HCT116 (cell line): ENCODE measurements at regions not wholly inside any gene's neighbourhood (a gene's known extent, or its start where the extent isn't known, plus 50 kb on each side); places are given as distances from the start of the nearest gene placed in this dataset.

ENCODE experiments used
- ATAC-seq: fragments of 200-7000 bp; cut with Tn5 transposase; 2 replicates; pipeline ENCODE4 v1.9.1; 2020; ENCODE audit warnings: mild to moderate bottlenecking, moderate library complexity
- BruUV-seq: library from RNA; stranded (reverse); fragments of 400-500 nt; replicated peaks from 2 replicates; lab custom pipeline; 2021; lab: Mats Ljungman, UMichigan
- CTCF ChIA-PET: fragments of 300-600 bp; sonication (Branson Sonifier 250); formaldehyde crosslinking; loops from one replicate; lab custom pipeline; 2021; ENCODE audit warnings: antibody characterized with exemption; lab: Charles Lee
- POLR2A ChIA-PET: fragments of 300-600, 350-600 bp; sonication (Branson Sonifier 250); formaldehyde crosslinking; loops from one replicate; lab custom pipeline; 2021; ENCODE audit warnings: antibody characterized with exemption; lab: Charles Lee
- RAD21 ChIA-PET, 2 experiments: fragments of 300-600 bp; sonication (Branson Sonifier 250); formaldehyde crosslinking; loops; one replicate each; lab custom pipeline; 2023; ENCODE audit warnings: low total read pairs in 2 of 2; ENCODE audit not compliant: uncharacterized antibody in 2 of 2, unreplicated experiment in 2 of 2, low non-redundant PET in 1 of 2; lab: Charles Lee
- DNase-seq: peaks from one replicate; pipeline ENCODE4 v3.0.0-alpha.2; 2010; ENCODE audit warnings: low read depth, low spot score
- H2AFZ ChIP-seq: fragments of 200-600 bp; shearing (Covaris generic), sonication (generic); 2 replicates; pipeline ENCODE4 v1.6.1; 2017; ENCODE audit warnings: low read depth, mixed run types, mixed read lengths, antibody characterized with exemption, low read length; ENCODE audit not compliant: poor library complexity, severe bottlenecking
- H3K27ac ChIP-seq: 2 replicates; pipeline ENCODE4 v1.5.1; 2012; ENCODE audit warnings: low read depth, low read length
- H3K27me3 ChIP-seq: fragments of 200-600 bp; sonication (generic); 2 replicates; pipeline ENCODE4 v1.6.1; 2016; ENCODE audit warnings: mixed run types, low read length, mixed read lengths; ENCODE audit not compliant: insufficient read depth
- H3K36me3 ChIP-seq, 2 experiments: fragments of 200-500 bp in 1 of 2; fragments of 200-600 bp in 1 of 2; sonication (Bioruptor generic) in 1 of 2; sonication (generic) in 1 of 2; 2 replicates each; pipeline versions ENCODE4 v1.5.1 to v1.6.1; 2014 to 2016; ENCODE audit warnings: low read length in 2 of 2, inconsistent platforms in 1 of 2, mixed read lengths in 1 of 2, mixed run types in 1 of 2; ENCODE audit not compliant: insufficient read depth in 2 of 2, control insufficient read depth in 1 of 2
- H3K4me1 ChIP-seq, 2 experiments: fragments of 200-600 bp in 1 of 2; sonication (generic) in 1 of 2; 2 replicates each; pipeline versions ENCODE4 v1.5.1 to v1.6.1; 2012 to 2017; ENCODE audit warnings: low read length in 2 of 2, inconsistent platforms in 1 of 2, mild to moderate bottlenecking in 1 of 2, mixed read lengths in 1 of 2, mixed run types in 1 of 2, moderate library complexity in 1 of 2; ENCODE audit not compliant: insufficient read depth in 2 of 2, control insufficient read depth in 1 of 2
- H3K4me2 ChIP-seq: fragments of 200-600 bp; sonication (generic); 2 replicates; pipeline ENCODE4 v1.6.1; 2017; ENCODE audit warnings: mixed run types, low read length, mixed read lengths
- H3K4me3 ChIP-seq, 2 experiments: fragments of 200-600 bp in 1 of 2; sonication (generic) in 1 of 2; replicated peaks in 1 of 2; 2 replicates each; pipeline ENCODE4 v1.5.1; 2011 to 2016; ENCODE audit warnings: low read length in 2 of 2, control low read depth in 1 of 2, low read depth in 1 of 2, mild to moderate bottlenecking in 1 of 2, mixed read lengths in 1 of 2, mixed run types in 1 of 2
- H3K79me2 ChIP-seq: fragments of 200-600 bp; sonication (generic); 2 replicates; pipeline ENCODE4 v1.6.1; 2017; ENCODE audit warnings: mild to moderate bottlenecking, mixed run types, low read length, moderate library complexity, mixed read lengths; ENCODE audit not compliant: insufficient read depth
- H3K9ac ChIP-seq: fragments of 200-600 bp; sonication (generic); 2 replicates; pipeline ENCODE4 v1.6.1; 2016; ENCODE audit warnings: low read length, mixed read lengths
- H3K9me2 ChIP-seq: fragments of 200-600 bp; sonication (generic), shearing (Covaris generic); 2 replicates; pipeline ENCODE4 v1.6.1; 2017; ENCODE audit warnings: mixed run types, mild to moderate bottlenecking, moderate library complexity; ENCODE audit not compliant: insufficient read depth
- H3K9me3 ChIP-seq, 2 experiments: fragments of 200-500 bp in 1 of 2; fragments of 200-600 bp in 1 of 2; sonication (Bioruptor generic) in 1 of 2; sonication (generic) in 1 of 2; 2 replicates each; pipeline ENCODE4 v1.6.1; 2014 to 2017; ENCODE audit warnings: low read length in 2 of 2, mixed read lengths in 2 of 2, inconsistent platforms in 1 of 2, low read depth in 1 of 2, mild to moderate bottlenecking in 1 of 2, mixed run types in 1 of 2, moderate library complexity in 1 of 2; ENCODE audit not compliant: control insufficient read depth in 1 of 2, insufficient read depth in 1 of 2
- H4K20me1 ChIP-seq: fragments of 200-600 bp; sonication (generic), shearing (Covaris generic); 2 replicates; pipeline ENCODE4 v1.6.1; 2017; ENCODE audit warnings: mixed run types, mild to moderate bottlenecking, moderate library complexity; ENCODE audit not compliant: insufficient read depth
- CBX3 ChIP-seq: IDR thresholded peaks from 2 replicates; pipeline ENCODE4 v1.6.1; 2012; ENCODE audit warnings: low read depth
- ELF1 ChIP-seq: IDR thresholded peaks from 2 replicates; pipeline ENCODE4 v1.6.1; 2012; ENCODE audit warnings: low read depth, borderline replicate concordance
- EZH2 ChIP-seq: fragments of 200-600 bp; sonication (generic); IDR thresholded peaks from 2 replicates; pipeline ENCODE4 v1.6.1; 2017; ENCODE audit warnings: antibody characterized with exemption, mixed run types
- EZH2phosphoT487 ChIP-seq: fragments of 200-600 bp; IDR thresholded peaks from 2 replicates; pipeline ENCODE4 v1.6.1; 2018; ENCODE audit warnings: antibody characterized with exemption, borderline replicate concordance
- FOSL1 ChIP-seq: IDR thresholded peaks from 2 replicates; pipeline ENCODE4 v1.6.1; 2012; ENCODE audit warnings: low read depth
- JUND ChIP-seq: IDR thresholded peaks from 2 replicates; pipeline ENCODE4 v1.6.1; 2012
- POLR2A ChIP-seq: IDR thresholded peaks from 2 replicates; pipeline ENCODE4 v1.7.0; 2011; ENCODE audit warnings: borderline replicate concordance; ENCODE audit not compliant: insufficient read depth, insufficient read length; ENCODE audit errors: extremely low read depth
- SRF ChIP-seq: IDR thresholded peaks from 2 replicates; pipeline ENCODE4 v1.6.1; 2012; ENCODE audit warnings: low read depth
- TCF7L2 ChIP-seq: IDR thresholded peaks from 2 replicates; pipeline ENCODE4 v1.7.0; 2011; ENCODE audit warnings: borderline replicate concordance, inconsistent platforms; ENCODE audit not compliant: insufficient read depth, insufficient read length; ENCODE audit errors: extremely low read depth
- ZFX ChIP-seq: fragments of 450-650 bp; IDR thresholded peaks from 2 replicates; pipeline ENCODE4 v1.6.1; 2017
- intact Hi-C: fragments of 100-400 bp; cut with micrococcal nuclease; formaldehyde crosslinking; loops from 2 replicates; pipeline ENCODE4 v1.10.0; 2022
- TF ChIP-seq, protein P1 (sequence below): IDR thresholded peaks from 2 replicates; pipeline ENCODE4 v1.6.1; 2012
- TF ChIP-seq, protein P2 (sequence below): IDR thresholded peaks from 2 replicates; pipeline ENCODE4 v1.6.1; 2012
- TF ChIP-seq, protein P3 (sequence below): IDR thresholded peaks from 2 replicates; pipeline ENCODE4 v1.6.1; 2012; ENCODE audit warnings: low read depth

DNA sequence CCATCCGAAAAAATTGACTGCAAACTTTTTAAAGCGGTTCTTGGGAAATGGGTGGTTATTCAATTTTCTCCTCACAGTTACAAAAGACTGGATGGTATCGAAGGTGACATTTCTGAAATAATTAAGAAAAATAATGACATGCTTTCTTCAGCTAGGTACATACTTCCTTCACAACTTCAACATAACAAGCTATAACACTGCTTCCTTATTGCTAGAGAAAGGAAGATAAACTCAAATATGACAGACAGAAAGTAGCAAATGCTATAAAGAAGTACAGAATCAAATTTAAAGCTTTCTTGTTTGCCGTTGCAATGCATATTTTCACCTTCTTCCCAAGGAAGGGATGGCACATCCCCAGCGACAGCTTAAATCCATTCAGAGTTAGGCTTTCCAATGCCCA is 93.5 kb upstream of the EFNA5 start:
- Histone ChIP-seq H3K4me3 (no peak overlapping the region), H3K9me3 (no peaks in the 10 kb centered on the region), H3K27me3 (no peaks in the 10 kb centered on the region), H3K9ac (no peak overlapping the region), H3K9me2 (no peaks in the 10 kb centered on the region), H3K79me2 (no peaks in the 10 kb centered on the region), H3K4me1 (no peaks in the 10 kb centered on the region), H2AFZ (no peak overlapping the region), H4K20me1 (no peaks in the 10 kb centered on the region), H3K27ac (no peak overlapping the region), H3K4me2 (no peak overlapping the region), H3K36me3 (no peaks in the 10 kb centered on the region)
- no TSS peak for BruUV-seq
- no peak for TF ChIP-seq ELF1
- TF ChIP-seq EZH2: no peak
- no peak for TF ChIP-seq FOSL1
- no peak for TF ChIP-seq EZH2phosphoT487
- TF ChIP-seq JUND: no peak
- TF ChIP-seq CBX3: no peak
- no peak for TF ChIP-seq TCF7L2
- TF ChIP-seq SRF: no peak
- TF ChIP-seq, protein P1, sequence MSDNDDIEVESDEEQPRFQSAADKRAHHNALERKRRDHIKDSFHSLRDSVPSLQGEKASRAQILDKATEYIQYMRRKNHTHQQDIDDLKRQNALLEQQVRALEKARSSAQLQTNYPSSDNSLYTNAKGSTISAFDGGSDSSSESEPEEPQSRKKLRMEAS: no peak
- TF ChIP-seq POLR2A: no peak
- TF ChIP-seq, protein P2, sequence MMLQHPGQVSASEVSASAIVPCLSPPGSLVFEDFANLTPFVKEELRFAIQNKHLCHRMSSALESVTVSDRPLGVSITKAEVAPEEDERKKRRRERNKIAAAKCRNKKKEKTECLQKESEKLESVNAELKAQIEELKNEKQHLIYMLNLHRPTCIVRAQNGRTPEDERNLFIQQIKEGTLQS: no peak
- TF ChIP-seq, protein P3, sequence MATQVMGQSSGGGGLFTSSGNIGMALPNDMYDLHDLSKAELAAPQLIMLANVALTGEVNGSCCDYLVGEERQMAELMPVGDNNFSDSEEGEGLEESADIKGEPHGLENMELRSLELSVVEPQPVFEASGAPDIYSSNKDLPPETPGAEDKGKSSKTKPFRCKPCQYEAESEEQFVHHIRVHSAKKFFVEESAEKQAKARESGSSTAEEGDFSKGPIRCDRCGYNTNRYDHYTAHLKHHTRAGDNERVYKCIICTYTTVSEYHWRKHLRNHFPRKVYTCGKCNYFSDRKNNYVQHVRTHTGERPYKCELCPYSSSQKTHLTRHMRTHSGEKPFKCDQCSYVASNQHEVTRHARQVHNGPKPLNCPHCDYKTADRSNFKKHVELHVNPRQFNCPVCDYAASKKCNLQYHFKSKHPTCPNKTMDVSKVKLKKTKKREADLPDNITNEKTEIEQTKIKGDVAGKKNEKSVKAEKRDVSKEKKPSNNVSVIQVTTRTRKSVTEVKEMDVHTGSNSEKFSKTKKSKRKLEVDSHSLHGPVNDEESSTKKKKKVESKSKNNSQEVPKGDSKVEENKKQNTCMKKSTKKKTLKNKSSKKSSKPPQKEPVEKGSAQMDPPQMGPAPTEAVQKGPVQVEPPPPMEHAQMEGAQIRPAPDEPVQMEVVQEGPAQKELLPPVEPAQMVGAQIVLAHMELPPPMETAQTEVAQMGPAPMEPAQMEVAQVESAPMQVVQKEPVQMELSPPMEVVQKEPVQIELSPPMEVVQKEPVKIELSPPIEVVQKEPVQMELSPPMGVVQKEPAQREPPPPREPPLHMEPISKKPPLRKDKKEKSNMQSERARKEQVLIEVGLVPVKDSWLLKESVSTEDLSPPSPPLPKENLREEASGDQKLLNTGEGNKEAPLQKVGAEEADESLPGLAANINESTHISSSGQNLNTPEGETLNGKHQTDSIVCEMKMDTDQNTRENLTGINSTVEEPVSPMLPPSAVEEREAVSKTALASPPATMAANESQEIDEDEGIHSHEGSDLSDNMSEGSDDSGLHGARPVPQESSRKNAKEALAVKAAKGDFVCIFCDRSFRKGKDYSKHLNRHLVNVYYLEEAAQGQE: no peak
- no peak for TF ChIP-seq ZFX
- ChIA-PET RAD21 (no interaction called here), POLR2A (no interaction called here), CTCF (no interaction called here)
- ATAC-seq (no peak), DNase-seq (no peak)
- intact Hi-C loops: no loop called here
